Ishikawa (cell line): ENCODE measurements at regions not wholly inside any gene's neighbourhood (a gene's known extent, or its start where the extent isn't known, plus 50 kb on each side); places are given as distances from the start of the nearest gene placed in this dataset.

Experiments
- CREB1 ChIP-seq: IDR thresholded peaks from 2 replicates; pipeline ENCODE4 v1.6.1; 2012; ENCODE audit warnings: low read depth
- EGR1 ChIP-seq: IDR thresholded peaks from 2 replicates; pipeline ENCODE4 v1.6.1; 2012
- NFIC ChIP-seq: IDR thresholded peaks from 2 replicates; pipeline ENCODE4 v1.6.1; 2012
- RAD21 ChIP-seq: IDR thresholded peaks from 2 replicates; pipeline ENCODE4 v1.6.1; 2012; ENCODE audit warnings: low read depth
- TCF12 ChIP-seq: IDR thresholded peaks from 2 replicates; pipeline ENCODE4 v1.6.1; 2012; ENCODE audit warnings: low read depth
- TEAD4 ChIP-seq: IDR thresholded peaks from 2 replicates; pipeline ENCODE4 v1.6.1; 2012
- ZBTB7A ChIP-seq: IDR thresholded peaks from 2 replicates; pipeline ENCODE4 v1.6.1; 2012; ENCODE audit warnings: low read depth
- TF ChIP-seq, protein P1 (sequence below): IDR thresholded peaks from 2 replicates; pipeline ENCODE4 v1.6.1; 2012; ENCODE audit warnings: low read depth, mild to moderate bottlenecking
- TF ChIP-seq, protein P2 (sequence below): IDR thresholded peaks from 2 replicates; pipeline ENCODE4 v1.6.1; 2012

DNA sequence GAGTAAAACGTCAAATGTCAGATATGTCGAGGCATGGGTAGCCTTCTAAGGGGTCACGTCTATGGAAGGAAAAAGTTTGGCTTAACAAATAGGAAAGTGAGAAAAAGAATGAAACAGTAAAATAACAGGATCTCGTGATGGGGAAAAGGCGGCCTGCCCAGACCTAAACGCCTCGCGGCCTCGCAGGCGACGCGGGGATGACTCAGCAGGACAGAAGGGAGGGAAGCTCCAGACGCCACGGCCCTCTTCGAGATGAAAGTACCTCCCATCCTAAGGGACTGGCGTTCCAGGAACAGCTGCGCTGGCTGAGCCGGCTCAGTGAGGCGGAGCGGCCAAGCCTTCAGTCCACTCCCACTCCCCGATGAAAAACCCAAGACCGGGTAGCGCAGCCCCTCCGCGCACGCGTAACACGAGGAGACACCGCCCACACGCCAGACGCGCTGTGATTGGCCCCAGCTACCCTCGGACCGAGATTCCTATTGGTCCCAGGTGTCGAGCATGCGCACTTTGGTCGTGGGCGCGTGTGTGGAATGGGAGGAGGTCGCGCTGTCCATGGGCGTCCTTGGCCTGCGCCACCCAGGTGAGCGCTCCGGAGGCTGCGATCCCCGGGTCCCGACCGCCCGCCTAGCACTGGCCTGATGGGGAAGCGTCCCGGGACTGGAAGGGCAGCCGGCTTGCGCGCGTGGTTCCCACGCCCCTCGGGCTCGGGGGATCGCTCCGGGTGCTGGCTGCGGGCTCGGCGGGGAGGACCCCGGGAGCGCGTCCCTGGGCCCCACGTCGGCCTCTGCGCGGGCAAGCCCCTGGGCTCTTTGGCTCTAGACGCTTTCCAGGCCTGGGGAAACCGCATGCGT is 588.5 kb downstream of the MTRR start:
- no peak for TF ChIP-seq EGR1
- TF ChIP-seq TEAD4, result no peak
- no peak for TF ChIP-seq ZBTB7A
- TF ChIP-seq NFIC, result no peak
- TF ChIP-seq RAD21, result no peak
- TF ChIP-seq, protein P1, sequence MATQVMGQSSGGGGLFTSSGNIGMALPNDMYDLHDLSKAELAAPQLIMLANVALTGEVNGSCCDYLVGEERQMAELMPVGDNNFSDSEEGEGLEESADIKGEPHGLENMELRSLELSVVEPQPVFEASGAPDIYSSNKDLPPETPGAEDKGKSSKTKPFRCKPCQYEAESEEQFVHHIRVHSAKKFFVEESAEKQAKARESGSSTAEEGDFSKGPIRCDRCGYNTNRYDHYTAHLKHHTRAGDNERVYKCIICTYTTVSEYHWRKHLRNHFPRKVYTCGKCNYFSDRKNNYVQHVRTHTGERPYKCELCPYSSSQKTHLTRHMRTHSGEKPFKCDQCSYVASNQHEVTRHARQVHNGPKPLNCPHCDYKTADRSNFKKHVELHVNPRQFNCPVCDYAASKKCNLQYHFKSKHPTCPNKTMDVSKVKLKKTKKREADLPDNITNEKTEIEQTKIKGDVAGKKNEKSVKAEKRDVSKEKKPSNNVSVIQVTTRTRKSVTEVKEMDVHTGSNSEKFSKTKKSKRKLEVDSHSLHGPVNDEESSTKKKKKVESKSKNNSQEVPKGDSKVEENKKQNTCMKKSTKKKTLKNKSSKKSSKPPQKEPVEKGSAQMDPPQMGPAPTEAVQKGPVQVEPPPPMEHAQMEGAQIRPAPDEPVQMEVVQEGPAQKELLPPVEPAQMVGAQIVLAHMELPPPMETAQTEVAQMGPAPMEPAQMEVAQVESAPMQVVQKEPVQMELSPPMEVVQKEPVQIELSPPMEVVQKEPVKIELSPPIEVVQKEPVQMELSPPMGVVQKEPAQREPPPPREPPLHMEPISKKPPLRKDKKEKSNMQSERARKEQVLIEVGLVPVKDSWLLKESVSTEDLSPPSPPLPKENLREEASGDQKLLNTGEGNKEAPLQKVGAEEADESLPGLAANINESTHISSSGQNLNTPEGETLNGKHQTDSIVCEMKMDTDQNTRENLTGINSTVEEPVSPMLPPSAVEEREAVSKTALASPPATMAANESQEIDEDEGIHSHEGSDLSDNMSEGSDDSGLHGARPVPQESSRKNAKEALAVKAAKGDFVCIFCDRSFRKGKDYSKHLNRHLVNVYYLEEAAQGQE, result no peak
- TF ChIP-seq, protein P2, sequence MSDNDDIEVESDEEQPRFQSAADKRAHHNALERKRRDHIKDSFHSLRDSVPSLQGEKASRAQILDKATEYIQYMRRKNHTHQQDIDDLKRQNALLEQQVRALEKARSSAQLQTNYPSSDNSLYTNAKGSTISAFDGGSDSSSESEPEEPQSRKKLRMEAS, result peak; percentile 93
- no peak for TF ChIP-seq CREB1
- TF ChIP-seq TCF12, result no peak
